Fibroblast of gingiva (primary cell): ENCODE measurements at regions not wholly inside any gene's neighbourhood (a gene's known extent, or its start where the extent isn't known, plus 50 kb on each side); places are given as distances from the start of the nearest gene placed in this dataset.

Experiments used
- DNase-seq: peaks from one replicate; pipeline ENCODE4 v3.0.0-alpha.2; 2011; ENCODE audit warnings: low read depth

- no peak for DNase-seq
Measured at GRCh38 chr14:81669308-81669707, 135.7 kb upstream of the SEL1L start.

- DNase-seq: no peak
Measured at GRCh38 chr14:81673930-81674329, 140.3 kb upstream of the SEL1L start.

- no peak for DNase-seq
Measured at GRCh38 chr14:81676395-81676794, 142.7 kb upstream of the SEL1L start.

GRCh38 chr14:81676879-81677278 lies 143.2 kb upstream of the SEL1L start:
- DNase-seq: no peak

GRCh38 chr14:81677736-81678135 lies 144.1 kb upstream of the SEL1L start:
- DNase-seq: no peak

- no peak for DNase-seq
Measured at GRCh38 chr14:81679226-81679625, 145.6 kb upstream of the SEL1L start.

- no peak for DNase-seq
Measured at GRCh38 chr14:81681541-81681940, 147.9 kb upstream of the SEL1L start.

GRCh38 chr14:81682134-81682533 lies 148.5 kb upstream of the SEL1L start:
- no peak for DNase-seq

GRCh38 chr14:81682701-81683100 lies 149.0 kb upstream of the SEL1L start:
- no peak for DNase-seq

- no peak for DNase-seq
Measured at GRCh38 chr14:81684696-81685095, 151.0 kb upstream of the SEL1L start.

GRCh38 chr14:81686512-81686911 lies 152.9 kb upstream of the SEL1L start:
- DNase-seq: no peak

- DNase-seq: no peak
Measured at GRCh38 chr14:81691931-81692330, 158.3 kb upstream of the SEL1L start.

GRCh38 chr14:81694419-81694818 lies 160.8 kb upstream of the SEL1L start:
- no peak for DNase-seq

GRCh38 chr14:81709681-81710080 lies 176.0 kb upstream of the SEL1L start:
- no peak for DNase-seq

- no peak for DNase-seq
Measured at GRCh38 chr14:81710232-81710845, 176.7 kb upstream of the SEL1L start.

GRCh38 chr14:81715731-81716130 lies 182.1 kb upstream of the SEL1L start:
- no peak for DNase-seq

GRCh38 chr14:81716953-81717352 lies 183.3 kb upstream of the SEL1L start:
- no peak for DNase-seq

- no peak for DNase-seq
Measured at GRCh38 chr14:81723956-81724355, 190.3 kb upstream of the SEL1L start.

GRCh38 chr14:81727218-81727617 lies 193.6 kb upstream of the SEL1L start:
- DNase-seq: no peak

- no peak for DNase-seq
Measured at GRCh38 chr14:81728447-81728846, 194.8 kb upstream of the SEL1L start.

GRCh38 chr14:81729622-81730021 lies 196.0 kb upstream of the SEL1L start:
- DNase-seq: no peak

- no peak for DNase-seq
Measured at GRCh38 chr14:81737938-81738337, 204.3 kb upstream of the SEL1L start.

GRCh38 chr14:81738946-81739659 lies 205.4 kb upstream of the SEL1L start:
- no peak for DNase-seq

GRCh38 chr14:81743605-81744004 lies 210.0 kb upstream of the SEL1L start:
- no peak for DNase-seq
